ENCODE measurements at regions not wholly inside any gene's neighbourhood (a gene's known extent, or its start where the extent isn't known, plus 50 kb on each side); places are given as distances from the start of the nearest gene placed in this dataset.

DNA sequence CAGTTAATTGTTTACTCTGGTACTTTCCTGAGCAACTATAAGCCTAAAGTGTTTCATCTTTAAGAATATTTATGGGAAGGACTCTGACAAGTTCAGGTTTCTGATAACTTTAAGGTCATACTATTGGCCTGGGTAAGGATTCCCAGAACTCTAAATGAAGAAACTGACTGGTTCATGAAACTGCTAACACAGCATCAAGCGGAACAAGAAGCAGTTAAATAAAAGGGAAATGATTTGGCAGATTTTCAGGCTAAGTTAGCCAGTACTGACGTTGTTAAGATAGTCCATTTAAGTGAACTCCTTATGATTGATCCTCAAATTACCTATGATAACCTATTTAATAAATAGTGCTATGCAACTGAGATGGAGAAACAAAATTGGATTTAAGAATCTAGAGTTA lies 101.6 kb upstream of the CES5A start:
- H2AFZ ChIP-seq (ENCODE audit: low read depth, low read length), result no peak overlapping the region
- H3K4me2 ChIP-seq (ENCODE audit: low read length), result no peak overlapping the region
- H3K27ac ChIP-seq (ENCODE audit: low read length), result no peak overlapping the region
- no peak overlapping the region for H3K4me3 ChIP-seq (ENCODE audit: low read length)
- H3K36me3 ChIP-seq (ENCODE audit: insufficient read depth, low read length), result no peaks in the 10 kb centered on the region
- H3K9me2 ChIP-seq (ENCODE audit: insufficient read depth, low read length), result no peaks in the 10 kb centered on the region
- no peaks in the 10 kb centered on the region for H3K79me2 ChIP-seq (replicated peaks; ENCODE audit: insufficient read depth, low read length)
- H3K9ac ChIP-seq (ENCODE audit: low read length), result no peak overlapping the region
- H3K9me3 ChIP-seq (ENCODE audit: low read length), result no peaks in the 10 kb centered on the region
- H4K20me1 ChIP-seq (ENCODE audit: insufficient read depth), result no peaks in the 10 kb centered on the region
- TF ChIP-seq EZH2 (IDR thresholded peaks at IDR 0.05; ENCODE audit: borderline replicate concordance, insufficient read depth, low read length, poor library complexity, severe bottlenecking), result no peak
- no peak for TF ChIP-seq POLR2AphosphoS5 (IDR thresholded peaks at IDR 0.05)
- no peak for TF ChIP-seq TAF1 (IDR thresholded peaks at IDR 0.05; ENCODE audit: low read depth)
- no peak for TF ChIP-seq RAD21 (conservative IDR thresholded peaks at IDR 0.05)
- TF ChIP-seq, protein P1, sequence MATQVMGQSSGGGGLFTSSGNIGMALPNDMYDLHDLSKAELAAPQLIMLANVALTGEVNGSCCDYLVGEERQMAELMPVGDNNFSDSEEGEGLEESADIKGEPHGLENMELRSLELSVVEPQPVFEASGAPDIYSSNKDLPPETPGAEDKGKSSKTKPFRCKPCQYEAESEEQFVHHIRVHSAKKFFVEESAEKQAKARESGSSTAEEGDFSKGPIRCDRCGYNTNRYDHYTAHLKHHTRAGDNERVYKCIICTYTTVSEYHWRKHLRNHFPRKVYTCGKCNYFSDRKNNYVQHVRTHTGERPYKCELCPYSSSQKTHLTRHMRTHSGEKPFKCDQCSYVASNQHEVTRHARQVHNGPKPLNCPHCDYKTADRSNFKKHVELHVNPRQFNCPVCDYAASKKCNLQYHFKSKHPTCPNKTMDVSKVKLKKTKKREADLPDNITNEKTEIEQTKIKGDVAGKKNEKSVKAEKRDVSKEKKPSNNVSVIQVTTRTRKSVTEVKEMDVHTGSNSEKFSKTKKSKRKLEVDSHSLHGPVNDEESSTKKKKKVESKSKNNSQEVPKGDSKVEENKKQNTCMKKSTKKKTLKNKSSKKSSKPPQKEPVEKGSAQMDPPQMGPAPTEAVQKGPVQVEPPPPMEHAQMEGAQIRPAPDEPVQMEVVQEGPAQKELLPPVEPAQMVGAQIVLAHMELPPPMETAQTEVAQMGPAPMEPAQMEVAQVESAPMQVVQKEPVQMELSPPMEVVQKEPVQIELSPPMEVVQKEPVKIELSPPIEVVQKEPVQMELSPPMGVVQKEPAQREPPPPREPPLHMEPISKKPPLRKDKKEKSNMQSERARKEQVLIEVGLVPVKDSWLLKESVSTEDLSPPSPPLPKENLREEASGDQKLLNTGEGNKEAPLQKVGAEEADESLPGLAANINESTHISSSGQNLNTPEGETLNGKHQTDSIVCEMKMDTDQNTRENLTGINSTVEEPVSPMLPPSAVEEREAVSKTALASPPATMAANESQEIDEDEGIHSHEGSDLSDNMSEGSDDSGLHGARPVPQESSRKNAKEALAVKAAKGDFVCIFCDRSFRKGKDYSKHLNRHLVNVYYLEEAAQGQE (IDR thresholded peaks at IDR 0.05; ENCODE audit: borderline replicate concordance), result no peak
- no peak for TF ChIP-seq SMC3 (conservative IDR thresholded peaks at IDR 0.05; ENCODE audit: poor library complexity)
- TF ChIP-seq MXI1 (conservative IDR thresholded peaks at IDR 0.05; ENCODE audit: poor library complexity, severe bottlenecking), result no peak
- TF ChIP-seq EP300 (conservative IDR thresholded peaks at IDR 0.05; ENCODE audit: poor library complexity, severe bottlenecking), result no peak
- no peak for TF ChIP-seq CTCF (IDR thresholded peaks at IDR 0.05; ENCODE audit: poor library complexity, severe bottlenecking)
- H3F3A ChIP-seq (ENCODE audit: insufficient read depth, low read length, poor library complexity, severe bottlenecking), result no peaks in the 10 kb centered on the region
- no peaks in the 10 kb centered on the region for H3K27me3 ChIP-seq (ENCODE audit: insufficient read depth, low read depth, low read length)

DNA sequence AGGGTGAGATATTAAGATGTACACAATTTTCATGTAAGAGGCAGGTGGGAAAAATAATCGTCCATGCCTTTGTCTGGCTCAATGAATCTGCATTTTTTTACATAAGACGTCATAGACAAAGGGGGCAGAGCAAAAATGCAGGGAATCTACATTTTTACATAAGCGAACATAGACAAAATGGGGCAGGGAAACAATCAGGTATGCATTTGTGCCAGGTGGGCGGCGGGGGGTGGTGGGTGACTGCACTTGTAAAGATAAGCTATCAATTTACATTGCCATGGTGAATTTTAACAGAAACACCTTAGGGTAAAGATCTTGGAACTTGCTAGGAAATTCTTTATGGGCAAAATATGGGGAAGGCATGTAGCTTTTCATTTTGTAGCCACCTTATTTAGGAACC lies 96.3 kb upstream of the CES5A start:
- TF ChIP-seq SMC3 (conservative IDR thresholded peaks at IDR 0.05; ENCODE audit: poor library complexity) (no peak), CTCF (IDR thresholded peaks at IDR 0.05; ENCODE audit: poor library complexity, severe bottlenecking) (no peak), MXI1 (conservative IDR thresholded peaks at IDR 0.05; ENCODE audit: poor library complexity, severe bottlenecking) (no peak), RAD21 (conservative IDR thresholded peaks at IDR 0.05) (no peak), TAF1 (IDR thresholded peaks at IDR 0.05; ENCODE audit: low read depth) (no peak)
- H3K9ac ChIP-seq (ENCODE audit: low read length), result no peak overlapping the region

More for the DNA sequence above, 96.3 kb upstream of the CES5A start:
- H3K79me2 ChIP-seq (replicated peaks; ENCODE audit: insufficient read depth, low read length), result no peaks in the 10 kb centered on the region
- H3K27ac ChIP-seq (ENCODE audit: low read length), result no peak overlapping the region
- no peaks in the 10 kb centered on the region for H3K9me3 ChIP-seq (ENCODE audit: low read length)
- no peaks in the 10 kb centered on the region for H3K27me3 ChIP-seq (ENCODE audit: insufficient read depth, low read depth, low read length)
- H3F3A ChIP-seq (ENCODE audit: insufficient read depth, low read length, poor library complexity, severe bottlenecking), result no peaks in the 10 kb centered on the region
- no peaks in the 10 kb centered on the region for H4K20me1 ChIP-seq (ENCODE audit: insufficient read depth)
- H3K9me2 ChIP-seq (ENCODE audit: insufficient read depth, low read length), result no peaks in the 10 kb centered on the region
- no peak overlapping the region for H3K4me2 ChIP-seq (ENCODE audit: low read length)
- H3K4me3 ChIP-seq (ENCODE audit: low read length), result no peak overlapping the region
- no peak overlapping the region for H2AFZ ChIP-seq (ENCODE audit: low read depth, low read length)
- no peaks in the 10 kb centered on the region for H3K36me3 ChIP-seq (ENCODE audit: insufficient read depth, low read length)

All from neural cell (in vitro differentiated cells).